ENCODE measurements at regions not wholly inside any gene's neighbourhood (a gene's known extent, or its start where the extent isn't known, plus 50 kb on each side); places are given as distances from the start of the nearest gene placed in this dataset.
A peak's percentile ranks its signal among the peaks of the same experiment; 100 is the strongest.
"Not testable (repeated sequence)": the region's sequence is repeated elsewhere in the genome, so short reads cannot be mapped to it uniquely, and the experiment has no call there.

- no peak for DNase-seq (ENCODE audit: low spot score)
Measured at GRCh38 chrX:117680286-117680685, 436.3 kb downstream of the KLHL13 start.

GRCh38 chrX:117653396-117653795 is 463.2 kb downstream of the KLHL13 start:
- no peak for DNase-seq (ENCODE audit: low spot score)

GRCh38 chrX:117645639-117646038 is 471.0 kb downstream of the KLHL13 start:
- no peak for DNase-seq (ENCODE audit: low spot score)

- DNase-seq (ENCODE audit: low spot score), result no peak
Measured at GRCh38 chrX:117641913-117642656, 474.5 kb downstream of the KLHL13 start.

- no peak for DNase-seq (ENCODE audit: low spot score)
Measured at GRCh38 chrX:117636826-117637225, 479.8 kb downstream of the KLHL13 start.

GRCh38 chrX:117633277-117633676 is 483.3 kb downstream of the KLHL13 start:
- no peak for DNase-seq (ENCODE audit: low spot score)

- DNase-seq (ENCODE audit: low spot score), result no peak
Measured at GRCh38 chrX:117628381-117628780, 488.2 kb downstream of the KLHL13 start.

GRCh38 chrX:117610806-117611205 is 505.8 kb downstream of the KLHL13 start:
- no peak for DNase-seq (ENCODE audit: low spot score)

GRCh38 chrX:117610049-117610448 is 506.6 kb downstream of the KLHL13 start:
- DNase-seq (ENCODE audit: low spot score), result no peak

- no peak for DNase-seq (ENCODE audit: low spot score)
Measured at GRCh38 chrX:117607561-117607960, 509.0 kb downstream of the KLHL13 start.

GRCh38 chrX:117606101-117606500 is 510.5 kb downstream of the KLHL13 start:
- not testable (repeated sequence) for DNase-seq (ENCODE audit: low spot score)

- DNase-seq (ENCODE audit: low spot score), result no peak
Measured at GRCh38 chrX:117570160-117570559, 546.5 kb downstream of the KLHL13 start.

- no peak for DNase-seq (ENCODE audit: low spot score)
Measured at GRCh38 chrX:117568238-117568637, 548.4 kb downstream of the KLHL13 start.

- no peak for DNase-seq (ENCODE audit: low spot score)
Measured at GRCh38 chrX:117543885-117544284, 572.7 kb downstream of the KLHL13 start.

- DNase-seq (ENCODE audit: low spot score), result no peak
Measured at GRCh38 chrX:117539090-117539418, 577.6 kb downstream of the KLHL13 start.

- no peak for DNase-seq (ENCODE audit: low spot score)
Measured at GRCh38 chrX:117538178-117539089, 578.2 kb downstream of the KLHL13 start.

- no peak for DNase-seq (ENCODE audit: low spot score)
Measured at GRCh38 chrX:117532339-117532738, 584.3 kb downstream of the KLHL13 start.

- DNase-seq (ENCODE audit: low spot score), result no peak
Measured at GRCh38 chrX:117522725-117523700, 593.6 kb downstream of the KLHL13 start.

GRCh38 chrX:117517994-117518393 is 598.6 kb downstream of the KLHL13 start:
- DNase-seq (ENCODE audit: low spot score), result no peak

- DNase-seq (ENCODE audit: low spot score), result no peak
Measured at GRCh38 chrX:117511379-117511778, 605.2 kb downstream of the KLHL13 start.

- DNase-seq (ENCODE audit: low spot score), result peak; percentile 0
Measured at GRCh38 chrX:117510453-117510852, 606.2 kb downstream of the KLHL13 start.

GRCh38 chrX:117508021-117508420 is 608.6 kb downstream of the KLHL13 start:
- DNase-seq (ENCODE audit: low spot score), result no peak

Data from NAMALWA (cell line).